NCI-H1930 (cell line): ENCODE measurements at regions not wholly inside any gene's neighbourhood (a gene's known extent, or its start where the extent isn't known, plus 50 kb on each side); places are given as distances from the start of the nearest gene placed in this dataset.

Source experiments
- DNase-seq, 2 experiments: peaks; one replicate each; lab custom pipeline; 2025; lab: John Stamatoyannopoulos, UW

DNA sequence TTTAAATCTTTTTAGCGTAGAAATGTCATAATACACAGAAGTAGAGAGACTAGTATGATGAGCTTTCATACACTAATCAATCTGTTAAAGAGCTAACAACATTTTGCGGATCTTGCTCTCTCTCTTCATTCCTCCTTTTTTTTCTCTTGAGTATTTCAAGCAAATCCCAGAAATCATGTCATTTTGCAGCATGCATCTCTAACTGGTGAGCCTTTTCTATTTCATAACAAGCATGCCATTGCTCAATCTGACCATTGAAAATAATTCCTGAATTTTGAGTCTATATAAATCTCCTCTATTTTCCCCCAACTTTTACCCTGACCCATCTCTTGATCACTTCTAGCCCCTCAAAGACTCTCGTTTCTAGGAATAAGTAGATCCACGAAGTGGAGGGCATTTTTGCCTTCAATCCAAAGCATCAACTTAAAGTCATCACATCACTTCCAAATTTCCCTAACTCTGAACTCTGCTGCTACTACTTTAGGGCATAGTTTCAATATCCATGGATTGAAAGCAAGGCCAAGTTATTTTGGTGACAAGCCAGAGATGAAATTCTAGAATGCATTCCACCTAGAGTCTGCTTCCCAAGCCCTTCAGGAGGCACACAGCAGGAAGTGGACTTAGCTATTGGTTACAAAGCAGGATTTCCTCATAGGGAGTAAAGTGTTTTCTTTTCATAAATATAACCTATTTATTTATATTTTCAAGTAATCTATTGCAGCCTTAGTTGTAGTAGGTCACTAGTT, 253.5 kb upstream of the ZPLD1 start:
- DNase-seq = no peak

DNA sequence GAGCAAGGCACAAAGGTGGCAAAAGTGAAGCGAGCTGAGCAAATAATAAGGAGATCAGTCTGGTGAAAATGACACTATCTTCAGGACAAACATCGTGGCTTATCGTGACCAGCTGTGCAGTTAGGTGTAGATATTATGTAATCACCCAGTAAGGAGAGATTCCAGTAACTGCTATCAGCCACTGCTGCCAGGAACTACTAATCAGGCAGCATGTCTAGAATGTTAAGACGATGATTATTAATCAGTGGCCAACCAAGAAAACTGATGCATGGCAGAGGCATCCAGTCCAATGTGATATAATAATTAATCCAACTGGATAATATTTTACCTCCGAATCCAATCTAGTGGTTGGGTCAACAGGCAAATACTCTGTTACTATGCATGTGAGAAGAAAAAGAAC, 252.7 kb upstream of the ZPLD1 start:
- no peak for DNase-seq

DNA sequence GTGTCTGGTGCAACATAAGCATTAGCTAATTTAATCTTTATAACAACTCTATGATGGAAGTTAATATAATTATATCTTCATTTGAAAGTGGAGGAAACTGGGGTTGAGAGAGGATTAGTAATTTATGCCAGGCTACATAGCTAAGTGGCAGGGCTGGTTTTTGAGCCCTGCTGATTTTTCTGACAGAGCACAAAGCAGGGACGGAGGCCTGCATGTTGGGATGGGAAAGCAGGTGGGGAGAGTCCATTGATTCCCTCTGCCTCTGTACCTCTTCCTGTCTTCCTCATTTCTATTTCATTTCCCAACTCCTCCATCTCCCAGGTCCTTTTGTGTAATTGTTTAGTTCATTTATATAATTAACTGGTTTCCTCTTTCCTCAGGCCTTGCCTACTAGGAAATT, 251.6 kb upstream of the ZPLD1 start:
- DNase-seq = no peak

DNA sequence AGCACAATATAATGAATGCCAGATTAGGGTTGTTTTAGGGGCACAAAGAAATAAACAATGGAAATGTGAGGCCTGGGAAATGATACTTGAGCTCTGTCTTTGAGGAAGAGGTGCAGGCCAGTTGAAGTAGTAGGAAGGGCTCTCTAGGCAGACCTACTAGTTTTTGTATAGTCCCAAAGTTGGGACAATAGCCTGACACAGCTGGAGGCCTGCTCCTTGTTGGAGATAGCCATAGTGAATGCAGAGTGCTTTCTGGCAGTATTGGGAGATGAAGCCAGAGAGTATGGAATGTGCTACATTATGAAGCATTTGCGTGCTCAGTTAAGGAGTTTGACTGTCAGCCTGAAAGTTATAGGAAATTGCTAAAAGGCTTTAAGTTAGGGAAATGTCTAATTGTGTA, 251.2 kb upstream of the ZPLD1 start:
- DNase-seq = no peak

DNA sequence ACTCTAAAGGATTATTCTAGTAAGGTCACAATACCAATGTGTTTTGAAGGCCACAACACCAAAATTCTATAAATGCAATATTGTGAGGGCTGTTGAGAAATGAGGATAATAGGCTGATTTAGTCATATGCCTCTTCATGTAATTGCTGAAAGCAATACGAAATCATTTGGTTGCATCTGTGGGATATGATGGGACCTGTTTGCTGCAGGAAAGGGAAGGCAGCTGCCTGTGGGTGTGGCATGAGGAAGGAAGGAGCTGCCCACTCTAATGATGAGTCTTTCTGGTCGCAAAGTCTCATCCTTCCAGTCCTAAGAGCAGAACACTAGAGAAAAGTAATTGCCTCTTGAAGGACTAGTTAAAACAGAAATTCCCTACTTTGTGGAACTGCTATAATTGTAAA, 245.3 kb upstream of the ZPLD1 start:
- DNase-seq = no peak

DNA sequence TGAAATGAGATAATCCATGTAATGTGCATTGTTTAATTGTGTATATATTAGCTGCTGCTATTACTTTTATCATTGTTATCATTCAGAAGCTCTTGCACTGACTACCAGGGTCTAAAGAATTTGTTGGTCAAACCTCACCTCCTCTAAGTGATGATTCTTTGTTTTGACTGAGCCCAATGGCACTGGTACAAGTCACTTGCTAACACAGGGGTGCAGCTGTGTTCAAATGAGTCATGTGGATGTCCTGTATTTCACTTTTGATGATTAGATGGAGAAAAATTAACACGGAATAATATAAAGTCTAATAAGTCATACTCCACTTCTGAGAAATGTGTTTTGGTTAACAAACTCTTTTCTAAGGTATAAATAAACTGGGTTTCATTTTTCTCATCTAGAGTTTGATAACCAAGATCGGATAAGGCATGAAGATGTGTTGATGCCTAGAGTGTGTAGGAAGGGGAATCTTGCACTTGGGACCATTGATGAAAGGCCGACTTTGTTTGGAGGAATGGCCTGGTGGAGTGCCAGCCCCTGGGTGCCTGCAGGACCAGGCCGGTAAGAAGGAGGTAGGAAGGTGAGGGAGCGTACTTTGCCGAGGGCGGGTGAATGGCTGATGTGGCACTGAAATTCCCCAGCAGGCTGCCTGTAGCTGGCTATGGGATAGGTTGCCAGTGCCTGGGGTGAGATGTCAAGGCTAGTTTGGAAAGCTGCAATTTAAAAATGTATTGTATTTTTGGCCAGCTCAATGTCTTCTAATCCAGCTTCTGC, 244.7 kb upstream of the ZPLD1 start:
- DNase-seq = no peak

DNA sequence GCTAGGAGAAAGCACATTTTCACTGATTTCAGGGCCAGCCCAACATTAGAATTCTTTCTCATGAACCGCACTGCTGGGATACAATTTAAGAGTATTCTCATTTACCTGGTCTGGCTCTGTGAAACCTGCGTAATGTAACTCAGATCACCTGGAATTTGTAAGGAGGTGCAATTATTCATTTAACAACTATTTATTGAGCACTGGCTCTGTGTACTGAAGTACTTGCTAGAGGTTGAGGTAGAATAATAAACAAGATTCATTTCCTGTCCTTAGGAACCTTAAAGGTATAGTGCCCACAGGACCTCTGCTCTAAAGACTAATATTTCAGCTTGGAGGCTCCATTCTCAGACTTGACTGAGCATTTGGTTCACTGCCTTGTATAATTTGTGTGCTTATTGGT, 242.2 kb upstream of the ZPLD1 start:
- DNase-seq = no peak

DNA sequence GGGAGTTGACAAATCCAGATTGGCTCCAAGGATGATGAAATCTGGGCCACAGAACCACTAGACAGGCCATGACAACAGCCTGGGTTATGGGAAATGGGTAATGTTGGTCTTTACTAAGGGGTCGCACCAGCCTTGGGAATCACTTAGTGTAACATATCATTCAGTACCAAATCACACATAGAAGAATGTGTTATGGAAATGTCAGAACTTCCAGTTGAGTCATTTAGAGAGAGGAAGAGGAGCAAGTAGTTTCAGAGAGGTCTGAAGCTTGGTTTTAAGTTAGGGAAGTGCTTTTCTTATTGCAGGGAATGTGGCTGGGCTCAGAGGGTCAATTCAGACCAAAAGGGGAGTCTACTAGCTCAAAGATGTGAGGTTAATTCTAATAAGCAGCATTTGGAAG, 241.6 kb upstream of the ZPLD1 start:
- DNase-seq = no peak

DNA sequence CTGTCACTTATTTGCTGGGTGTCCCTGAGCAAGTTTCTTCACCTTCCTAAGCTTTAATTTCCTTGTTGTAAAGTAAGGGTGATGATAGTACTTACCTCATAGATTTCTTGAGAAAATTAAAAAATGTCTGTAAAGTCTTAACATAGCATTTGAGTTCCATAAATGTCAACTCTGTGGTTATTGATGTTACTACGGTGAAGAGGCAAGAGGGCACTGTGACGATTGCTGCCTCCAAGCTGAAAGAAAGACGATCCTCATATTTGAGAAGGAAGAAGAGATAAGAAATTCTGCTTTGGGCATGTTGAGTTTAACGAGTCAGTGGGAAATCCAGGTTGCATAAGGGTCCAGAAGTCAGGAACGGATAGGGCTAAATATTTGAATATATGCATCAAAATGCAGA, 240.8 kb upstream of the ZPLD1 start:
- no peak for DNase-seq

DNA sequence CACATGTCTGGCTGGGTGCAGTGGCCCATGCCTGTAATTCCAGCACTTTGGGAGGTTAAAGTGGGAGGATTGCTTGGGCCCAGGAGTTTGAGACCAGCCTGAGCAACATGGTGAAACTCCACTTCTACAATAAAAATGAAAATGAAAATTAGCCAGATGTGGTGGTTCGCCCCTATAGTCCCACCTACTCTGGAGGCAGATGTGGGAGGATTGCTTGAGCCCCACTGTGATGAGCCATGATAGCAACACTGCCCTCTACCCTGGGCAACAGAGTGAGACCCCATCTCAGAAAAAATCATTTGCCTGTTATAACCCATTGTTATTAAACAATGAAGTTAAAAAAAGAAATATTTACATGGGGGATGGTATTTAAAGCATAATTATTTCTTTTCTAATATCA, 240.1 kb upstream of the ZPLD1 start:
- no peak for DNase-seq

DNA sequence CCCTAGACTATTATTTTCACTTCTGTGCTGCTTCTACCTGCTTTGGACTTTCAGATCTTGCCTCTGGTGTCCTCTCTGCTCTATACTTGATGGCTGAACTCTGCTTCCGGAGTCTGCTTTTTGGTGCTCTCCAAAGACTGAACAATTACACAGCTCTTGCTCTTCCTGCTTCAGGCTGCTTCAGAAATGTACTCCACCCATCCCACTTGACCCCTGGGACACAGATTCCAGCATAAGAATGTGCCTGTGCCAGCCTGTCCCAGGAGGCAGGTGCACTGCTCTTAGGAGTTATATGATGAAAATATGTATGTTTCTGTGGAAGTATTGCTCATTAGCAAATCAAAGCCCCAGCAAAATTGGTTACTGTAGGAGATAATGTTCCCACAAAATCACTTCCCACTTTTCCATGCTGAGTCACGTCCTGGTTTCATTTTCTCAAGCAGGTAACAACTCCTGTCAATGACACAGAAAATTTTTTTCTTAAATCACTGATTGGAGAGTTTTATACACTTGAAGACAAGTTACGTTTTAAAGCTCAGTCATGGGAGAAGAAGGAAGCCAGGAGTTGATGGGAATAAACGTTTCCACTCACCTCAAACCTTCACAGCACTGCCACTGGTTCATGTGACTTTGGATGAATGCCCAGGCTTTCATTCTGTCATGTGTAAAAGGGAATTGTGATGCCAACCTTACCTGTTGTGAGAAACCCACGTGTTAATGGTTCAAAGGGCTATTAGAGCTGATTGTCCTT, 239.4 kb upstream of the ZPLD1 start:
- no peak for DNase-seq

DNA sequence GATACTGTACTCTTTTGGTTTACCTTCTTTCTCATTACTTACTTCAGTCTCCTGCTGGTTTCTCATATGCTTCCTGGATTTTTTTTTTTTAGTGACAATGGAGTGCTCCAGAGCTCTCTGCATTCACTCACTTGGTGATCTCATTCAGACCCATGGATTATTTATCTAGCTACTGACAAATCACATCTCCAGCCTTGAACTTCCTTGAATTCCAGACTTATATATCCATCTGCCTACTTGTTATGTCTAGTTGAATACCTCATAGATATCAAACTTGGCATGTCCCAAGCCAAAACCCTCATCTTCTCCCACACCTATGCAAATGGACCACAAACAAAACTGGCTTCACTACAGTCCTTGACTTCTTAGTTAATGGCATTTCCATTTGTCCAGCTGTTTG, 234.7 kb upstream of the ZPLD1 start:
- DNase-seq = no peak

DNA sequence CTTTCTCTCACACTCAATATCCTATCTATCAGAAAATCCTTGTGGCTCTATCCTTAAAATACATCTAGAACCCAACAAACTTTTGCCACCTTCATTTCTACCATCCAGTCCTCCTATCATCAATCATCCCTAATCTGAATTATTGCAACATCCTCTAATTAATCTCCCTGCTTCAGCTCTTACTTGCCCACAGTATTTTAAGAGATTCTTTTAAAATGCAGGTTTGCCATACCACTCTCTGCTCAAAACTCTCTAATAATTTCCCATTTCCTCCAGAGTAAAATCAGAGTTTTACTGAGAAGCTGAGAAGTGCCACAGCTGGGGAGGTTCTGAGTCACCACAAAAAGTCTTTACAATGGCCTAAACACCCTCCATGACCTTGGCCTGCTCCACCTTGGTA, 234.3 kb upstream of the ZPLD1 start:
- DNase-seq = no peak

DNA sequence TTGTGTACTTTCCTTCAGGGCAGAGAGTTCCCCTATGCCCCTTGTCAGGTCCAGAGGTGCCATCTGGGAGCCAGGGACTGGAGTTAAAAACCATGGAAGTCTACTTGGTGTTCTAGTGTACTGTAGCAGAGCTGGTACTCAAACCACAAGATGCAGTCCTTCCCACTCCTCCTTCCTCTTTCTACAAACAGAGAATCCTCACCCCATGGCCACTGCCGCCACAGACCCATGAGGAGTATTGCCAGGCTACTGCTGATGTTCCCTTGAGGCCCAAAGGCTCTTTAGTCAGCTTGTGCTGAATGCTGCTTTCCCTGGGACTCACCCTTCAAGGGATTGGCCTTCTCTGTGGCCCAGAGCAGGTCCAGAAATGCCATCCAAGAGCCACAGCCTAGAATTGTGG, 229.2 kb upstream of the ZPLD1 start:
- DNase-seq = no peak

DNA sequence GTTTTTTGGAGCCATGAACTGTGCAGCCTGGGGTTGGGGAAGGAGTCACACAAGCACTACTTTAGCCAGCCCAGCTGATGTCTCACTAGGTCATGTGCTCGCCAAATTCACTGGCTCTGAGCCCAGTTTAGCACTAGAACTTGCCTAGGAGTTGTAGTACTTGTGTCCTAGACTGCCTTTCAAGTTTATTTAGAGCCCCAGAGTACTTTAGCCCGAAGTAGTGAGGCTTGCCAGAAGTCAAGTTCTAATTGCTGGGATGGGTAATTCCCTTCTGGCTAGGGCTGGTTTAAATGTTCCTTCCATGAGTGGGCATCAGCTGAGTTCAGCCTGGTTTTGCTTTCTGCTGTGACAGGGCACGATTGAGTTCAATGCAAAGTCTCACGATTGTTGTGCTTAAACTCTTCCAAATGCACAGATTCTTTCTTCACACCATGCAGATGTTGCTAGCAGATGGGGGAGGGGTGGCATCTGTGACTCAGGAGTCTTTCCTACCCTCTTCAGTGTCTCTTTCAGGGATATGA, 228.2 kb upstream of the ZPLD1 start:
- no peak for DNase-seq

DNA sequence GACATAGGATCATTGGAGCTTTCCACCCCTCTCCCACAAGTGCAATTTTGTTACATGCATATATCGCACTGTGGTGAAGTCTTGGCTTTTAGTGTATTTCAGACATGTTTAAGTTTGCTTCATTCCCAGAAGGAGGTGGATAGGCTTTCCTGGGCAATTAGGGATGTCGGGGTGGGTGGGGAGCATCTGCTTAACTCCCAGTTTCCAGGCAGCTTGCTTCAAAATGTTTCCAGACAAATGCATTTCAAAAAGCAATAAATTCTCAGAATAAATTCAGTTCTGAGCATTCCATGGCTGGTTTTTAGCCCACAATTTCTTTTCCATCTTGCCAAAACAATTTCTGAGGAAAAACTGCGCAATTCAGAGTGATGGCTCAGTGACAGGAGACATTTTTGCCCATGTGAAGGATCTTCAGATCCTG, 227.7 kb upstream of the ZPLD1 start:
- DNase-seq = no peak

DNA sequence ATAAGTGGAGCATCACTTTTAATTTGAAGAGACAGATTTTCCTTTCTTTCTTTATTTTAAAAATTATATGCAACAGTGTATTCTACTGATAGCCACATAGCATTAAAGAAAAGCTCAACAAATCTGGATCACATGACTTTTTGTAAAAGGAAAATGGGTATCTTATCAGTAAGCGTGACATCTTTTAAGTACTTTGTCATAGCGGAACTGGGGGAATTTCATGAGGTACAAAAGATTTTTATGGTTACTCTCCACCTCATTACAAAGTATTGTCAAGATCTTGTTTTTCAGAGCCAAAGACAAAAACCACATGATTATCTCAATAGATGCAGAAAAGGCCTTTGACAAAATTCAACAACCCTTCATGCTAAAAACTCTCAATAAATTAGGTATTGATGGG, 219.6 kb upstream of the ZPLD1 start:
- DNase-seq = no peak

DNA sequence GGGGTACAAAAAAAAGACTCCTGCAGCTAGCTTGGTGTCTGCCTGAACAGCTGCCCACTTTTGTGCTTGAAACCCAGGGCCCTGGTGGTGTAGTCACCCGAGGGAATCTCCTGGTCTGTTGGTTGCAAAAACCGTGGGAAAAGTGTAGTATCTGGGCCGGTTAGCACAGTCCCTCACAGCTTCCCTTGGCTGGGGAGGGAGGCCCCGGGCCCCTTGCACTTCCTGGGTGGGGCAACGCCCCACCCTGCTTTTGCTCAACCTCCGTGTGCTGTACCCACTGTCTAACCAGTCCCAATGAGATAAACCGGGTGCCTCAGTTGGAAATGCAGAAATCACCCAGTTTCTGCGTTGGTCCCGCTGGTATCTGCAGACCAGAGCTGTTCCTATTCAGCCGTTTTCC, 211.7 kb upstream of the ZPLD1 start:
- no peak for DNase-seq

DNA sequence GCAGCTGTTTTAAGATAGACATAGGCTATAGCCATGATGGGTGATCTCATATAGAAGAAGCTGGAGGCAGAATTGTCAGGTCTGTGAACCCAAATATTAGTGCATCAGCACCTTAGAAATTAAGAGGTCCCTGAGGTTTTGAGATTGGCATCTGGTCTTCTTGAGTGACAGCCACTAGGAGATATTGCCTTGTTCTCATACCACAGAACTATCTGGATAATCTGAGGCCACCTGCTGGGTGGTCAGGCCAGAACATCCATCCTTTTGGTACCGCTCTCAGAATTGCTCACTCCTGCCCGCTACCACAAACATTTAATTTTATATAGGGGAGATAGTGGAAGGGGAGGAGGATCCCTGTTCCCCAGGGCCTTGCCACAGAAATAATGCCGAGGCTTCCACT, 210.6 kb upstream of the ZPLD1 start:
- no peak for DNase-seq

DNA sequence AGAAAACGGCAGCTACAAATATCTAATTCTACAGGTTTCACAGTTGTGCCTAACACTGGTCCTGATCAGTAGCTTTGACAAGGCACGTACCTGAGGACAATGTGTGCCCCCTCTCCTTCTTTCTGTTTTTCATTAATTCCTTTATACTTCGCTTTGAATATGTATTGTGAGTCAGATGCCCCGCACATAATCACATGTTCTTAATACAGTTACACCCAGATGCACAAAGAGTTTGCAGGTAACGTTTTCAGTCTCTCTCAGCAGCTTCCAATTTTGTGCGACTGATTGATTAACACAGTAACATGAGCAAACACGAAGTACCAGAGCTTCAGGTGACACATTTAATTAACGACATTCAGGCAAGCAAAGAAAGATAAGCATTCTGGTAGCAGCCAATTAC, 209.8 kb upstream of the ZPLD1 start:
- DNase-seq = no peak

DNA sequence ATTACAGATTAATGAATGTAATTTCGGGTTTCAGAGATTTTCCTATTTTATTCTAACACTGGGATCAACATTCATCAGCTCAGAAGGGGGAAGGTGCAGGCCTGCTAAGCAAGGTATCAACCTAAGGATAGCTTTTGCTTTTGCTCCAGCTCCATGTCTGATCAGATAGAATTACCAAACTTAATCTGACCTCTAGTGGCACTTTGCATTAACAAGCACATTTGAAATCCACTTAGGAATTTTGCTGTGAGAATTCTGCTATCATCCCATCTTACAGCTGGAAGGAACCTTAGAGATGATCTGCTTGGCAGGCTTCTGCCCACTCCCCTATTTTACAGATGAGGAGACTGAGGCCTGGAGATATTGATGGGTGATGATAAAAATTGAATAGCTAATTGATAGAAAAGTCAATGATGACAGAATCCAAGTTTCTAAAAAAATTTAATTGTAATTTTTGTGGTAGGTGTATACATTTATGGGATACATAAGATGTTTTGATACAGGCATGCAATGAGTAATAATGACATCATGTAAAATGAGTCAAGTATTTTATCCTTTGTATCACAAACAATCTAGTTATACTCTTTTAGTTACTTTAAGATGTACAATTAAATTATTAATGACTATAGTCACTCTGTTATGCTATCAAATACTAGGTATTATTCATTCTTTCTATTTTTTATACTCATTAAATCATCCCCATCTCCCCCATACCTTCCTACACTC, 209.2 kb upstream of the ZPLD1 start:
- peak; percentile 9 to 43 for DNase-seq

DNA sequence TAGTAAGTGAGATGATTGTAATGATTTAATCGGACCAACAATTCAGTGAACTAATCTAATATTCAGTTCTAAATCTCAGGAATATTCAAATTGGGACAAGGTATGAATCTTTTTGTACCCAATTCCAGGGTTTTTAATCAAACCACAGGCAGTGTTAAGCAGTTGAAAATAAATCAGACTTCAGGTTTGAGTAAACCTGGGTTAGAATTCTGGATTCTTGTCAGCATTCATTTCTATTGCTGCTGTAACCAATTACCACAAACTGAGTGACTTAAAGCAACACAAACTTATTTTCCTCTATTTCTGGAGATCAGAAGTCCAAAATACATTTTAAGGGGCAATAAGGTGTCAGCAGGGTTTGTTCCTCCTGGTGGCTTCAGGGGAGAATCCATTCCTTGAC, 208.4 kb upstream of the ZPLD1 start:
- DNase-seq = no peak
